Osteocyte (in vitro differentiated cells): ENCODE measurements at regions not wholly inside any gene's neighbourhood (a gene's known extent, or its start where the extent isn't known, plus 50 kb on each side); places are given as distances from the start of the nearest gene placed in this dataset.

Source experiments
- DNase-seq: peaks from one replicate; pipeline ENCODE4 v3.0.0; 2021; ENCODE audit warnings: mixed read lengths; ENCODE audit not compliant: unreplicated experiment; ENCODE audit errors: extremely low spot score
- H3K27ac Mint-ChIP-seq: one replicate; pipeline ENCODE4 v1.8.0; 2021; ENCODE audit warnings: mild to moderate bottlenecking, mixed read lengths; ENCODE audit not compliant: unreplicated experiment
- H3K27me3 Mint-ChIP-seq: one replicate; pipeline ENCODE4 v1.8.0; 2021; ENCODE audit warnings: mixed read lengths; ENCODE audit not compliant: unreplicated experiment
- H3K36me3 Mint-ChIP-seq: one replicate; pipeline ENCODE4 v1.8.0; 2021; ENCODE audit warnings: mixed read lengths; ENCODE audit not compliant: unreplicated experiment
- H3K4me1 Mint-ChIP-seq: one replicate; pipeline ENCODE4 v1.8.0; 2021; ENCODE audit warnings: mixed read lengths; ENCODE audit not compliant: unreplicated experiment
- H3K4me3 Mint-ChIP-seq: one replicate; pipeline ENCODE4 v1.8.0; 2021; ENCODE audit warnings: mild to moderate bottlenecking, moderate library complexity, mixed read lengths; ENCODE audit not compliant: unreplicated experiment
- H3K9me3 Mint-ChIP-seq: one replicate; pipeline ENCODE4 v1.8.0; 2021; ENCODE audit warnings: mixed read lengths; ENCODE audit not compliant: unreplicated experiment
- TF ChIP-seq, protein P1 (sequence below): fragments of 200-600 bp; sonication (generic); IDR thresholded peaks from 2 replicates; pipeline ENCODE4 v1.5.0; 2021; ENCODE audit warnings: antibody characterized with exemption, mild to moderate bottlenecking, moderate library complexity

- Mint-ChIP-seq H3K36me3 (peaks cover 6% of the 10 kb centered on the region), H3K4me1 (peaks cover 45% of the 10 kb centered on the region), H3K27me3 (no peaks in the 10 kb centered on the region), H3K9me3 (peaks cover 11% of the 10 kb centered on the region), H3K4me3 (no peak overlapping the region), H3K27ac (no peak overlapping the region)
- no peak for DNase-seq
- TF ChIP-seq, protein P1, sequence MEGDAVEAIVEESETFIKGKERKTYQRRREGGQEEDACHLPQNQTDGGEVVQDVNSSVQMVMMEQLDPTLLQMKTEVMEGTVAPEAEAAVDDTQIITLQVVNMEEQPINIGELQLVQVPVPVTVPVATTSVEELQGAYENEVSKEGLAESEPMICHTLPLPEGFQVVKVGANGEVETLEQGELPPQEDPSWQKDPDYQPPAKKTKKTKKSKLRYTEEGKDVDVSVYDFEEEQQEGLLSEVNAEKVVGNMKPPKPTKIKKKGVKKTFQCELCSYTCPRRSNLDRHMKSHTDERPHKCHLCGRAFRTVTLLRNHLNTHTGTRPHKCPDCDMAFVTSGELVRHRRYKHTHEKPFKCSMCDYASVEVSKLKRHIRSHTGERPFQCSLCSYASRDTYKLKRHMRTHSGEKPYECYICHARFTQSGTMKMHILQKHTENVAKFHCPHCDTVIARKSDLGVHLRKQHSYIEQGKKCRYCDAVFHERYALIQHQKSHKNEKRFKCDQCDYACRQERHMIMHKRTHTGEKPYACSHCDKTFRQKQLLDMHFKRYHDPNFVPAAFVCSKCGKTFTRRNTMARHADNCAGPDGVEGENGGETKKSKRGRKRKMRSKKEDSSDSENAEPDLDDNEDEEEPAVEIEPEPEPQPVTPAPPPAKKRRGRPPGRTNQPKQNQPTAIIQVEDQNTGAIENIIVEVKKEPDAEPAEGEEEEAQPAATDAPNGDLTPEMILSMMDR: no peak
Observed at GRCh38 chr5:32981061-32981460, 269.9 kb downstream of the NPR3 start.

DNA sequence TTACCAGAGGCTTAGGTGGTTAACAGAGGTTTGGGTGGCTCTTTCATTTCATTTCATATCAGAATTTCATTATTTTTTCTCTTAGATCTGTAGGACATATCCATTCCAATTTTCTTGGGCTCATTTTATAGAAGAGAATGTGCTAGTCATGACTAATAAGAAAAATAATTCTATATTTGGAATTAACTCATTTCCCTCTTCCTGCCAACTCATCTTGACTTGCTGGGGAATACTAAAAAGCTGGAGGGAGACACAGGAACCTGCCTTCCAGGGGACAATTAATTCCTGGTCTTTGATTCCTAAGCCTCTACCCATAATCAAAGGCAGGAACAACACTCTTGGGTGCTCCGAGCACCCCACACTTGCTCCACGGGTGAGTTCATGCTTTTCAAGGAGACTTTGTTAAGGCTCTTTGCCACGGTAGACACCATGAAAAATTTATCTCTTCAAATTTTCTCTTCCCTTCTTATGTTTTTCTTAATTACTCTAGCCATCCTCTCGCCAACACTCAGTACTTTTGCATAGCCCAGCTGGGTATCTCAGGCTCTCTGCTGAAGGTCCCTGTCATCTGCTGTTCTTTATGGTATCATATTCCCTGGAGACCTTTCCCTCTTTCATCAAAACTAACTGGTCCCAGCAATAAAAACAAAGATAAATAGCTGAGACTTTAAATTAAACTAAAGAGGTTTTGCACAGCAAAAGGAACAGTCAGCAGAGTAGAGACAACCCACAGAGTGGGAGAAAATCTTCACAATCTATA is 273.9 kb downstream of the NPR3 start:
- Mint-ChIP-seq H3K27me3 (no peaks in the 10 kb centered on the region), H3K9me3 (peaks cover 11% of the 10 kb centered on the region), H3K27ac (peak overlapping the region; percentile 87), H3K36me3 (peaks cover 4% of the 10 kb centered on the region), H3K4me1 (peaks cover 20% of the 10 kb centered on the region), H3K4me3 (peak overlapping the region; percentile 11)
- DNase-seq: no peak
- TF ChIP-seq, protein P1: no peak

GRCh38 chr5:32989815-32990214 is 278.7 kb downstream of the NPR3 start:
- no peak overlapping the region for H3K27ac Mint-ChIP-seq
- DNase-seq: no peak
- no peaks in the 10 kb centered on the region for H3K27me3 Mint-ChIP-seq
- no peak overlapping the region for H3K4me3 Mint-ChIP-seq
- no peaks in the 10 kb centered on the region for H3K36me3 Mint-ChIP-seq
- peaks cover 6% of the 10 kb centered on the region for H3K9me3 Mint-ChIP-seq
- TF ChIP-seq, protein P1: no peak
- peaks cover 10% of the 10 kb centered on the region for H3K4me1 Mint-ChIP-seq

GRCh38 chr5:32990593-32991420 is 279.7 kb downstream of the NPR3 start:
- DNase-seq: no peak
- Mint-ChIP-seq H3K36me3 (no peaks in the 10 kb centered on the region), H3K9me3 (peaks cover 7% of the 10 kb centered on the region), H3K4me3 (no peak overlapping the region), H3K4me1 (peaks cover 2% of the 10 kb centered on the region), H3K27me3 (no peaks in the 10 kb centered on the region), H3K27ac (no peak overlapping the region)
- TF ChIP-seq, protein P1: no peak

GRCh38 chr5:32991421-32991815 is 280.3 kb downstream of the NPR3 start:
- no peak overlapping the region for H3K27ac Mint-ChIP-seq
- no peak overlapping the region for H3K4me3 Mint-ChIP-seq
- H3K36me3 Mint-ChIP-seq: no peaks in the 10 kb centered on the region
- DNase-seq: no peak
- H3K9me3 Mint-ChIP-seq: peaks cover 4% of the 10 kb centered on the region
- no peaks in the 10 kb centered on the region for H3K27me3 Mint-ChIP-seq
- TF ChIP-seq, protein P1: no peak
- H3K4me1 Mint-ChIP-seq: peaks cover 5% of the 10 kb centered on the region
